HG02981 (cell line): ENCODE measurements at regions not wholly inside any gene's neighbourhood (a gene's known extent, or its start where the extent isn't known, plus 50 kb on each side); places are given as distances from the start of the nearest gene placed in this dataset.
"Not testable (repeated sequence)": the region's sequence is repeated elsewhere in the genome, so short reads cannot be mapped to it uniquely, and the experiment has no call there.

Experiments
- ATAC-seq: cut with Tn5 transposase; IDR thresholded peaks from one replicate; pipeline ENCODE4 v1.9.1; 2021; ENCODE audit warnings: mild to moderate bottlenecking, moderate library complexity; ENCODE audit not compliant: unreplicated experiment

DNA sequence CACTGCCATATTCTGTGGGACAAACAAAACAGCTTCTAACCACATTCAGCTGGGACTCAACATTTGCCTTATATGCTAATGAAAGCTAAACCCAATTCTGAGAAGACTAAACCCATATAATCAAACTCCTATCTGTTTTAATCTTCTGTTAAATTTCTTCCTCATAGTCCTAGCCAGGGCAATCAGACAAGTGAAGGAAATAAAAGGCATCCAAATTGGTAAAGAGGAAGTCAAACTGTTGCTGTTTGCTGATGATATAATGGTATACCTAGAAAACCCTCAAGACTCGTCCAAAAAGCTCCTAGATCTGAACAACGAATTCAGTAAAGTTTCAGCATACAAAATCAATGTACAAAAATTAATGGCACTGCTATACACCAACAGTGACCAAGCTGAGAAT is 157.1 kb downstream of the PHLDA1 start:
- no peak for ATAC-seq

DNA sequence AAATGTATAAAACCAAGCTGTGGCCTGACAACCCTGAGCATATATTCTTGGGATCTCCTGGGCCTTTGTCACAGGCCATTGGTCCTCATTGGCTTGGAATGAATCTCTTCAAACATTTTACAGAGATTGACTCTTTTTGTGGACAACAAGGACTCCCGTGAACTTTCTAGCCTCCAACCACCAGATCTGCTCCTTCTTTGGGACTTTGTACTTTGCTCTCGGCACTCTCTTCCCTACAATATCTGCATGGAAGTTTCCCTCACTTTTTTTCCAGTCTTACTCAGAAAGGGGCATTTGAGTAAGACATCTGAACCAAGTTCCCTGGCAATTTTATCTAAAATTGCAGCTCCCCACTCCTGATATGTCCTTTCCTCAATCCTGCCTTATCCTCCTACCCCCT is 158.8 kb downstream of the PHLDA1 start:
- ATAC-seq, result no peak

DNA sequence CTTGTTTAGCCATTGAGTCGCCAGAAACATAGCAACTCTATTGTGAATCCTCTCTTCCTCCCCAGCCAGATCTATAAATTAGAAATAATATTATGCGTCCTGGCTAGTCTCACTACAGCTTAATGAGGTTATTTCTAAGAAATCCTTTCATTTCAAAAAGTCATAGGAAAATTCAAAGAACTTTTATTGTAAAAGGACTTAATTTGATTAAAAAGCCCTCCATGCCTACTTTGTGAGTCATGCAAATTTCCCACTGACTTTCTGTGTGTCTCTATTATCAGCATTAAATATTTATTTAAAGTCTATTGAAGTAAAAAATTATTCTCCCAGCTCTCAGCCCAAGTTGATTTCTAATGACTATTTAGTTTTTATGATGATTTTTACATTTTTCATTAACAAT is 160.7 kb downstream of the PHLDA1 start:
- no peak for ATAC-seq

DNA sequence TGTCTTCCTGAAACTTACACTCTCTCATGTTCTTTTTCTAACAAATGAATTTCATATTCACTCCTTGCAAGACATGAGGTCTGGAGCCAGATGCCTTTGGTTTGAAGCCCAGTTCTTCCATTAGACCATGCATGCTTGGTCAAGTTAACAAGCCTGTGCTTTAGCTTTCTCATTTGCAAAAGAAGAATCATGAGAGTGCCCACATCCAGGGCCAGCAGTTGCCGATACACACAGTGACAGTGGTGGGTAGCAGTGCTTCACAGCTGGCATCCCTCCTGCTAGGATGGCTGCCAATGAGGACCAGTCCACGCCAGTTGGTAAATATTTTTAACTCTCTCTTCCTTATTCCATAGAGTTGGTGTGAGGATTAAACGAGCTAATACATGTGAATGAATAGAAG is 163.1 kb downstream of the PHLDA1 start:
- no peak for ATAC-seq

DNA sequence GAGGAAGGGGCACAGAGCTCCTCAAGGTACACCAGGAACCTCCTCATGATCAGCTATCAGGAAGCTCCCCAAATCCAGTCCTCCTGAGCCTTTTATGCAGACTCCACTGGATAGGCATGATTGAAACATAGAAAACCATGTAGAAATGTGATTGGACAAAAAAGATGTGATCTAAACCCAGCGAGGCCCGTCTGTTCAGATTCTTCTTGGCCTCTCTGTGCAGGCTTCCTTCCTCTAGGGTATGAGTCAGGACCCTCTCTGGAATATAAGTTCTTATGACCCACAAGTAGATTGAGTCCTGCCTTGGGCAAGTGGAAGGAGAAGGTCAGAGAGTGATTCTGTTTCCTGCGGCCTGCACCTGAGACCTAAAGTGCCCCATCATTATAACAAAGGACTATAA is 166.3 kb downstream of the PHLDA1 start:
- no peak for ATAC-seq

DNA sequence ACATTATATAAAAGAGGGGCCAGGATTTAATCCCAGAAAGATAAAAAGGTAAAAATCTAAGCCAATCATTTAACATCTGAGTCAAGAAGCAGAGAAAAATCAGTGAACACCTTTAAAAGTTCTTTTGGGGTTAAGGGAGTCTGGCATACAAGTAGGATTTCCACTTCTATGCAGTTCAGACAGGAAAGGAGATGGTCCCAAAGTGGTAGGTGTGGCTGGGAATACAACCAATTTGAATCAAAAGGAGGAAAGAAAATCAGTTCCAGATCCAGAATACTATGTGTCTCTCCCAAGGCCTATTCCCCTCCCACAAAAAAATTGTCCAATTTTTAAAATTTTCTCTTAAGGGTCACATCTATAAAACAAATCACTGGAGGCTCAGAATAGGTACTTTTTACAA is 167.4 kb downstream of the PHLDA1 start:
- ATAC-seq, result no peak

DNA sequence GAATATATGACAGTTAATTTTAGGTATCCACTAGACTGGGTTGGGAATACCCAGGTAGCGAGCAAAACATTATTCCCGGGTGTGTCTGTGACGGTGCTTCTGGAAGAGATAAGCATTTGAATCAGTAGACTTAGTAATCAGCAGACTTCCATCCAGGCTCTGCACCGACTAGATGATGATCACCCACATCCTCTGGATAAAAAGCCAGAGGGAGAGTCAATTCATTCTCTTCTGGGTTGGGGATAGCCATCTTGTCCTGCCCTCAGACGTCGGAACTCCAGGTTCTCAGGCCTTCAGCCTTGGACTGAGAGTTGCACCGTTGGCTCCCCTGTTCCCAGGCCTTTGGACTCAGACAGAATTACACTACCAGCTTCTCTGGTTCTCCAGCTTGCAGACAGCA is 168.0 kb downstream of the PHLDA1 start:
- no peak for ATAC-seq

DNA sequence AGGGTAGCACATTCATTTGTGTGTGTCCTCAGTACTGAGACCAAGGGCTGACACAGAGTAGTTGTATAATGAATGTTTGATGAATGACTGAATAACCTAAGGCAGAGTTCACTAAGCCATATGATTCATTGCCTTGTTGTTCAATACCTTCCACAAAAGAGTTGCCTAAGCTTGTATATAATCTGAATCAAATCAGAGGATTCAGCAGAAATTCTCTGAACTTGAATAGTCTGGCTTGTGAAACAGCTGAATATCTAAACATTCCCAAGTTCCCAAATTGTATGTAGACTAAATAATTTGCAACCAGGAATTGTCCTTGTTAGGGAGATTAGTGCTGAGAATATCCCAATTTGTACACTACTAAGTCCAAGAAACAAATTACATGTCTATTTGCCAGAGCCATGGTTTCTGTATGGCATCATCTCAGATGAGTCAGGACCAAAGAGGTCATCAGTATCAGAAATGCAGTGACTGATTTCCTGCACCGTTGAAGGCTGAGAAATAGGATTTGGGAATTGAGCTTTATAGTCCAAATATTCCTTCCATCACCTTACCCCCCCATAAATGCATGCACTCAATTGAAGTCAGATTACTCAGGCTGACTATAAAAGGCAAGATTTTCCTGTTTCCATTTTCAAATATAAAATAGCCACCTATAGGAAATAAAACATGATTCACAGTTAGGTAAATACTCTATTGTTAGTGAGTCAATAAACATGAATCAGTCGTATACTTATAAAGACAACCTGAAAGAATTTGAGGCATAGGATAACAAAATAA is 168.7 kb downstream of the PHLDA1 start:
- no peak for ATAC-seq

DNA sequence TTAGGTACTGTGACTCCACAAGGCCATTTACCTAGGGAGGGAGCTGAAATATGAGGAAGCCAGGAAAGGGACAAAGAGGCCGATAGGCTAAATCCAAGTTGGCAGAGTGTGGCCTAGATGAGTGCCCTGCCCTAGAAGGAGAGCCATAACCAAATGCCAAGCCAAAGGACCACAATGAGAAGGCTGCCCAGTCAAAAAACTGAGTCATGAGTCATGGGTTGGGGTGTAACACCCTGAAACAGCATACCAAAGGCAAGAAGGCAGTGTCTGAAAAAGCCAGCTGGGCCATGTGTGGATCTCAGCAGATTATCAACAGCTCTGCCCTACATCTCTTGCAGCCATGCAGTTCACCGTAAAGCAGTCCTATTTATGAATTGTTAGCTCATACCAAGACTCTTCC is 171.7 kb downstream of the PHLDA1 start:
- no peak for ATAC-seq

DNA sequence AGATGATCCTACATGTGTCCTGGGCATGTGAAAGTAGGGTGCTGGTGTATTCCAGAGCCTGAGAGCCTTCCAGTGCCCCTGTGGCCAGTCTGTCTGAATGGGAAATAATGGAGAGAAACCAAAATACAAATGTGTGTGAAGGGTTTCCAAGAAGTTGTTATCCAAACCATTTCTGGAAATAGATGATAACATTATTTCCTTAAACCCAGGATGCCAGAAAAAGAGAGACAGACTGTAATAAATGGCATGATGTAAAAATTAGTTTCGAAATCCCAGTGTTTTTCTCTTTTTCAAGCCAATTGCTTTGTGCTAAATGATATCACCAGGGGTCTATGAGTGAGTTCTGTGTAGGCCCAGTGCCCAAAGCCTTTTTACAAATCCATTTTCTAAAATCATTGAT is 175.3 kb downstream of the PHLDA1 start:
- ATAC-seq, result no peak

DNA sequence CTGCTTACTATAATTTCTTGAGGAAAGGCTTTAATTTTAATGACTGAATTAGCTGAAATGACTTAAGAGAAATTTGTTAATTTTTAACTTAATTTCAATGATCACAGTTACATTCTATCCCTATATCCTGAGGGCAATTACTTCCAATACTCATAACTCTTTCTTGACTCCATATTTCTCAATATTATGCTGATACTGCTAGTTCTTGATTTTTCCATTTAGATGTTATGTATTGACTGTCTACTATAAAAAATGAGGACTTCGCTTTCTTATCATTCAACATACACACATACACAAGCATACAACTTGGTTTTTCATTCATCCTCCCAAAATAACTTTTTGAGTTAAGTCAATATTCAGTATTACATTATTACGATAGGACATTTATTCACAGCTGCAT is 176.2 kb downstream of the PHLDA1 start:
- ATAC-seq, result no peak

DNA sequence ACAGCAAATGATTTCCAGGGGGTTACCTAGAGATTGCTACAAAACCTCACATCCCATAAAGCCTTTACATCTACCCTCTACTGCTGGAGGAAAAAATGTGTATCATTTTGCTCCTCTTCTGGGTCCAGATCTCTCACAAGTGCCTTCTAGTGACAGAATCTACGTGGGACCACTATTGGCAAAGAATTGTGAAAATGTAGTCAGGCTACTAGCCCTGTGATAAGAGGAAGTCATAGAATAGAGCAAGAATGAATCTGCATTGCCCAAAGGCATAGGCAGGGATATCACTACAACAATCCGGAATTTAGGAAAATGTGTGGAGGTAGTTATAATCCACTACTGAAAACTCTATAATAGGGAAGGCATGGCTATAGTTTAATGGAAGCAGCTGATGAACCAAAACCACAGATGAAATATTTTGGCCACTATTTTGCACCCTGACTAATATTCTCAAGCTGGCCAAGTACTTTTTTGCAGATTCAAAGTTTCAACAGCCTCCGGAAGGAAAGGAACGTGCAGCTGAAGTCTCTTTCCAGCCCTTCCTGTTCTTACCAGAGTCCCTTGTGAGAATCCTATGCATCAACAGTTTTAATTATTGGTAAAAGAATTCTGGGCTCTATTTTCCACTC is 176.8 kb downstream of the PHLDA1 start:
- ATAC-seq, result no peak

DNA sequence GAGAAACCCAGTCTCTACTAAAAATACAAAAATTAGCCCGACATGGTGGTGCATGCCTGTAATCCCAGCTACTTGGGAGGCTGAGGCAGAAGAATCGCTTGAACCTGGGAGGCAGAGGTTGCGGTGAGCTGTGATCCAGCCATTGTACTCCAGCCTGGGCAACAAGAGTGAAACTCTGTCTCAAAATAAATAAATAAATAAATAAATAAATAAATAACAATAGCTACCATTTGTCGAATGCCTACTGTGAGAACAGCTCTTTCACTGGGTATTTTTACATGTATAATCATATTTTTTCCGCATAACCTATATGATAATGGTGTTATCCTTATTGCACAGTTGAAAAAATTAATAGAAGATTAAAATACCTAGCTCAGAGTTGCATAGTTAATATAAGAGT is 177.4 kb downstream of the PHLDA1 start:
- ATAC-seq, result not testable (repeated sequence)

DNA sequence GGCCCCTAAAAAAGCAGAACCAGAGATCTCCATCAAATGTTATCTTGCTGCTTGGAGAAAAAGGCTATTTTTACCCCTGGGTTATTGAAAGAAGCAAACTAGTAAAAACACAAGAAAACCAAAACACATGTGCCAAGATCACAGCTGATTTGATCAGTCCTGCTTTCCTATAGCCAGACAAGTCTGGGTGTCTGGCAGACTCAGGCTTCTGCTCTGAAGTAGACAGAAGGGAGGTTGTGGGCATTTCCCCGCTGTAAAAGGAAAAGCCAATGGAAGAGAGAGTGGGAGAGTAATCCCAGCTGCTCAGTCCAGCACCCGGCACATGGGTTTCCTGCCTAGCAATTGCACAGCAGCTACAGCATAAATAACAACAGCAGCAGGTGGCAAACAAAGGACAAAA is 177.9 kb downstream of the PHLDA1 start:
- no peak for ATAC-seq

DNA sequence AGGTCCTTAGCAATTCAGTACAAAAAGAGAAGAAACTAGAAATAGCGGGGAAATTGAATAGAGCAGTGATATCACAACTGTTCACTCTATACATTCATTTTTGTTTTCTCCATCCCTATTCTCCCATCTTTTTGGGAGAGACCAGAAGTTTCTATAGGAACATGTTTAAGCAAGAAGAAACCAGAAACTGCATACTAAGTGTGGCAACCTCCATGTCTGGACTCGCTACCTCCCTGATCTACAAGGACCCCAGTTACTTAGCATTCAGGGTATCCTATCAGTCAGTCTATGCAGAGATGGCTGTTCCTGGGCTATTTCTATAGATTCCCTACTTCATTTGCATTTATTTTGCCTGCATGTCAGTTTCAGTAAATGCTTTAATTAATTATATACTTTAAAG is 178.6 kb downstream of the PHLDA1 start:
- no peak for ATAC-seq

DNA sequence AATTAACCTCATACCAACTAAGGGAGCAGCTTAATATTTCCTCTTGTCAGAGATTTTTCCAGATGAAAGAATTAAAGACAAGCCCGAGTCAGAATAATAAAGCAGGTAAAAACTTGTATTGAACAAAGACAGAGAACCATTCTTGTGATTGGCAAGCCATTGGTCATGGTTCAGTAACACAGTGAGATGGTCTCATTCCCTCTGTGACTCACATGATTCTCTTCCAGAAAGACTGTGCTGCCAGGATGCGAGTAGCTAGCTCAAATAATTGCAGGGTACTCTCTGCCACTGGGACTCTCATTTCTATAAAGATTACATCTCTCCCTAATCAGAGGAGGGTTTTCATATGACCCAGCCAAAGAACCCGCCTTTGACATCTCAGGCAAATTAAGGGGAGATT is 179.4 kb downstream of the PHLDA1 start:
- no peak for ATAC-seq

DNA sequence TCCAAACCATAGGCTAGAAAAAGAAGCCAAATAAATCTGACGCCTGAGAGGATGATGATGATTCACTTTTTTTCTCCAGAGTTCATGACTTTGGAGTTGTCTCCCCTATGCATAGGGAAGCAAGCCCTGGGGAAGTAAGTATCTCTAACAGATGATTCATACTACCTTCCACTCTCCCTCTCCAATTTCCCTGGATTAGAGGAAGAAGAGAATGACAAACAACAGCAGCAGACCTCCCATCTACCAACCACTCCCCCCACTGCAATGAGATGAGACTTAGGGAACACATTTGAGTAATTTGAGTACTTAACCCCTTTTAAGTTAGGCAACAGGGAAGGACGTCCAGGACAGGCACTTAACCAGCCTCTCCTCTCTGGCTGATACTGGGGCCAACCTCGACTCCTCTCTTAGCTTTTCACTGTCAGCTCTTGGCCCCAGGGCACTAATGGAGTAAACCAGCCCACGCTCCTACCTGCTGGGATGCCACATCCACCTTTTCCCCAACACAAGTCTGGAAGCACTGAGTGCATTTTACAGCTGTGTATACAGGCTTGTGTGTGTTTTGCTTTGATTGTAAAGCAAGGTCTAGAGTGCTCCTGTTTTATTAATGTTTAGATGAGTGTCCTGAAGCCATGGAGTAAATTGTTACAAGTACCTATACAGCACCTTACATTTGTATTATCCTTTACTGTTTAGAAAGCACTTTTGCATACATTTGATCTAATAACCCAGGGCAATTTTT is 180.7 kb downstream of the PHLDA1 start:
- no peak for ATAC-seq

DNA sequence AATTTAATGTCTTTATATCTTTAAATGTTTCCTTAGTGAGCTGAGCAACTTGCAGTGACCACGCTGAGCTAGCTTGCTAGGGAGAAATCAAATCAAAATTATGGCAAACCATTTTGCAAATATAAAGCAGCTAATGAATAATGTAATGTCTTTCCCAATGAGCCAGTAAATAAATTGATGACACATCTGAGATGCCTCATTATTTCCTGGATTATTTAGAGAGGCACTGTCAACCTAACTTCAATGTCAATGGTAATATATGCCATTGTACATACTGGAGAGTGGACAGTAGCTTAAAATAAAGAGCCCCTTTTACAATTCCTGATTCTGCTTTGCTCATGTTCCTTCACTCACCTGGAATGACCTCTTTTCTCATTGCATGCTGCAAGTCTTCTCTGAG is 182.6 kb downstream of the PHLDA1 start:
- no peak for ATAC-seq

DNA sequence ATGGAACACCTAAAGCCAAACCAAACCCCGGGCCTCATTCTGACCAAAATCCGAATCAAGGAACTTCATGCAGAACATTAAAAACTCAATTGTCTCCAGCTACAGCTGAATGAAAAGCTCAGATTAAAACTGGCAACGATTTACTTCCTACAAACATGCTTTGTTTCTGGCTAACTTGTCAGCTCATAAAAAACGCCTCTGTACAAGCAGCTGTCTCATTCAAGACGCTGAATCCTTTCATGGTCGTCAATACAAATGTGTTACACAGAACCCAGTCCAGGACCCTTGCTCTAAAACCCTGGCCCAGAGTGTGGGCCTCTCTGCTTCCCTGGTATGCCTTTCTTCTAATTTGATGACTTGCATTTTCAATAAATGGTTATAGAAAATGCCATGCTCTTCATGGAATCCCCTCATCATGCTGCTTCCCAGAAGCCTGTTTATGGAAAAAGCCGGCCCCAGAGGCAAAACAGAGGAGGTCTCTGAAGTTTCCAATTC is 183.1 kb downstream of the PHLDA1 start:
- no peak for ATAC-seq

DNA sequence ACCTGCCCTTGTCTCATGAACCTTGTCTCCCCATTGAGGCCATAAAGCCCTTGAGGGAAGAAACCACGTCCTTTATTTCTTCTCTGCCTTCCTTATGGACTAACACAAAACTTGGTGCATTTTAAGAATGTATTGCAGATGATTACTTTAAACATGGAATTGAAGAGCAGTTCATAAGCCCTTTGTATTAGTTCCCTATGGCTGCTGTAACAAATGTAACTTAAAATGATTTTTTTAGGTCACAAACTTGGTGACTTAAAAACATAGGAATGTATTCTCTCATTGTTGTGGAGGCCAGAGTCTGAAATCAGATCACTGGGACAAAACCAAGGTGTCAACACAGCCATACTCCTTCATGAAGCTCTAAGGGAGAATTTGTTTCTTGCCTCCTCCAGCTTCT is 185.5 kb downstream of the PHLDA1 start:
- no peak for ATAC-seq

DNA sequence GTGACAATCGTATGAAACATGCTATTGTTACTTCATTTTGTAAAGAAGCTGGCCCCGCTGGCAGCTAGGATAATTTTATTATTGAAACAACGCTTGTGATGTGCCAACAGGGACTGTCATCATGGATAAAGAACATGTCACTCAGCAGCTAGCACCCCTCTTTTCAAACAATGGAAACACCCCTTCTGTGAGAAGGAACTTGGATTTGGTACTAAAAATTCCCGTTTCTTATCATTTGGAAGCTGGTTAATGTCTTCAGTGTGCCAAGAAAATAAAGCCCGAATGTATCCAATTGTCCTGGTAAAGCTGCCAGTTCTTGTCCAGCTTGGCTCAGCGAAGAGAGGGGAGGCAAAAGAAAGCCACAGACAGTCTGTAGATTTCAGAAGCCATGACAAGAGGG is 186.6 kb downstream of the PHLDA1 start:
- no peak for ATAC-seq
